Peyer's patch (tissue), 4 donors: ENCODE measurements at regions not wholly inside any gene's neighbourhood (a gene's known extent, or its start where the extent isn't known, plus 50 kb on each side); places are given as distances from the start of the nearest gene placed in this dataset.

ENCODE experiments used
- POLR2A ChIP-seq, 2 donors: fragments of 450-650 bp; IDR thresholded peaks; one replicate each; pipeline ENCODE4 v1.5.1; 2017; ENCODE audit warnings: antibody characterized with exemption in 2 of 2, mild to moderate bottlenecking in 2 of 2, moderate library complexity in 2 of 2
- TF ChIP-seq, protein P1 (sequence below), 6 experiments: fragments of 450-650 bp in 4 of 6; fragments of 200-600 bp in 2 of 6; sonication (generic) in 1 of 6; IDR thresholded peaks; one replicate each; pipeline ENCODE4 v1.5.1; 2017 to 2019; ENCODE audit warnings: antibody characterized with exemption in 6 of 6, mild to moderate bottlenecking in 3 of 6, moderate library complexity in 1 of 6

DNA sequence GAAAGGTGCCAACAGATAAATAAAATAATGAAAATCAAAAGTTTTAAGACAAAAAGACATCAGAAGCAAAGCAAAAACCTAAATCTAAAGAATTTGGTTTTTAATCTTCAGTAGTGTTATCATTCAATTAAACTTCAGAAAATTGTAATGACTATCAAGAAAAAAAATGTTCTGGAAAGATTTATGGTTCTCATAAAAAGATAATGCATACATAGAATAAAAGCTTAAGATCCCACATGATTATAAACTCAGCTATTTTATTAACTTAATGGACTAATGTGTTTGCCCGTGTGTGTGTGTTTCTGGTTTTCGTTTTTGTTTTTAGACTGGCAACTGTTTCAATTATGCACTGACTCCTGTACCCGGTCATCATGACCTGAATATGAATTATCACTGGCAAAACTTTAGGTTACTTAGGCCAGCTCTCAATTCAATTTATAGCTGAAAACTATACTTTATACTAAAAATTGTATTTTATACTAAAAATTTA lies 217.5 kb upstream of the DKK2 start:
- TF ChIP-seq, protein P1, sequence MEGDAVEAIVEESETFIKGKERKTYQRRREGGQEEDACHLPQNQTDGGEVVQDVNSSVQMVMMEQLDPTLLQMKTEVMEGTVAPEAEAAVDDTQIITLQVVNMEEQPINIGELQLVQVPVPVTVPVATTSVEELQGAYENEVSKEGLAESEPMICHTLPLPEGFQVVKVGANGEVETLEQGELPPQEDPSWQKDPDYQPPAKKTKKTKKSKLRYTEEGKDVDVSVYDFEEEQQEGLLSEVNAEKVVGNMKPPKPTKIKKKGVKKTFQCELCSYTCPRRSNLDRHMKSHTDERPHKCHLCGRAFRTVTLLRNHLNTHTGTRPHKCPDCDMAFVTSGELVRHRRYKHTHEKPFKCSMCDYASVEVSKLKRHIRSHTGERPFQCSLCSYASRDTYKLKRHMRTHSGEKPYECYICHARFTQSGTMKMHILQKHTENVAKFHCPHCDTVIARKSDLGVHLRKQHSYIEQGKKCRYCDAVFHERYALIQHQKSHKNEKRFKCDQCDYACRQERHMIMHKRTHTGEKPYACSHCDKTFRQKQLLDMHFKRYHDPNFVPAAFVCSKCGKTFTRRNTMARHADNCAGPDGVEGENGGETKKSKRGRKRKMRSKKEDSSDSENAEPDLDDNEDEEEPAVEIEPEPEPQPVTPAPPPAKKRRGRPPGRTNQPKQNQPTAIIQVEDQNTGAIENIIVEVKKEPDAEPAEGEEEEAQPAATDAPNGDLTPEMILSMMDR (IDR thresholded peaks at IDR 0.05): no peak
- no peak for TF ChIP-seq POLR2A (IDR thresholded peaks at IDR 0.05)
